H7 (cell line): ENCODE measurements at regions not wholly inside any gene's neighbourhood (a gene's known extent, or its start where the extent isn't known, plus 50 kb on each side); places are given as distances from the start of the nearest gene placed in this dataset.

Experiments used
- DNase-seq: peaks from one replicate; pipeline ENCODE4 v3.0.0; 2012
- H3K27me3 ChIP-seq: 2 replicates; pipeline ENCODE4 v1.6.0; 2011; ENCODE audit warnings: mild to moderate bottlenecking, low read length; ENCODE audit not compliant: control insufficient read depth, insufficient read depth
- H3K36me3 ChIP-seq: replicated peaks from 2 replicates; pipeline ENCODE4 v1.5.1; 2011; ENCODE audit warnings: low read length; ENCODE audit not compliant: control insufficient read depth, insufficient read depth
- H3K4me3 ChIP-seq: 2 replicates; pipeline ENCODE4 v1.5.1; 2011; ENCODE audit warnings: low read depth, mild to moderate bottlenecking, control low read depth, low read length, moderate library complexity; ENCODE audit not compliant: insufficient read depth

- no peaks in the 10 kb centered on the region for H3K36me3 ChIP-seq
- no peak overlapping the region for H3K4me3 ChIP-seq
- H3K27me3 ChIP-seq: no peaks in the 10 kb centered on the region
- DNase-seq: no peak
These were observed 286.1 kb downstream of the ZNF621 start for GRCh38 chr3:40810813-40811212.

- no peaks in the 10 kb centered on the region for H3K36me3 ChIP-seq
- no peak overlapping the region for H3K4me3 ChIP-seq
- no peak for DNase-seq
- no peaks in the 10 kb centered on the region for H3K27me3 ChIP-seq
These were observed 292.3 kb downstream of the ZNF621 start for GRCh38 chr3:40817017-40817416.

GRCh38 chr3:40821315-40821714, 296.6 kb downstream of the ZNF621 start:
- Histone ChIP-seq H3K27me3 (no peaks in the 10 kb centered on the region), H3K4me3 (no peak overlapping the region), H3K36me3 (no peaks in the 10 kb centered on the region)
- no peak for DNase-seq

- DNase-seq: no peak
- Histone ChIP-seq H3K4me3 (no peak overlapping the region), H3K27me3 (no peaks in the 10 kb centered on the region), H3K36me3 (no peaks in the 10 kb centered on the region)
These were observed 302.5 kb downstream of the ZNF621 start for GRCh38 chr3:40827226-40827625.

- no peaks in the 10 kb centered on the region for H3K36me3 ChIP-seq
- no peak overlapping the region for H3K4me3 ChIP-seq
- no peak for DNase-seq
- H3K27me3 ChIP-seq: no peaks in the 10 kb centered on the region
These were observed 303.4 kb downstream of the ZNF621 start for GRCh38 chr3:40827942-40828688.

- Histone ChIP-seq H3K27me3 (no peaks in the 10 kb centered on the region), H3K4me3 (no peak overlapping the region), H3K36me3 (no peaks in the 10 kb centered on the region)
- no peak for DNase-seq
These were observed 304.1 kb downstream of the ZNF621 start for GRCh38 chr3:40828741-40829415.

- Histone ChIP-seq H3K36me3 (no peaks in the 10 kb centered on the region), H3K27me3 (no peaks in the 10 kb centered on the region), H3K4me3 (no peak overlapping the region)
- DNase-seq: no peak
These were observed 305.1 kb downstream of the ZNF621 start for GRCh38 chr3:40829876-40830275.

- no peak overlapping the region for H3K4me3 ChIP-seq
- H3K27me3 ChIP-seq: no peaks in the 10 kb centered on the region
- no peak for DNase-seq
- H3K36me3 ChIP-seq: no peaks in the 10 kb centered on the region
These were observed 312.5 kb downstream of the ZNF621 start for GRCh38 chr3:40837300-40837699.

- no peaks in the 10 kb centered on the region for H3K36me3 ChIP-seq
- H3K27me3 ChIP-seq: no peaks in the 10 kb centered on the region
- DNase-seq: no peak
- H3K4me3 ChIP-seq: no peak overlapping the region
These were observed 316.4 kb downstream of the ZNF621 start for GRCh38 chr3:40841131-40841530.

- no peaks in the 10 kb centered on the region for H3K36me3 ChIP-seq
- no peak for DNase-seq
- H3K4me3 ChIP-seq: no peak overlapping the region
- no peaks in the 10 kb centered on the region for H3K27me3 ChIP-seq
These were observed 316.9 kb downstream of the ZNF621 start for GRCh38 chr3:40841570-40842109.

GRCh38 chr3:40842714-40843113, 318.0 kb downstream of the ZNF621 start:
- DNase-seq: no peak
- H3K27me3 ChIP-seq: no peaks in the 10 kb centered on the region
- no peak overlapping the region for H3K4me3 ChIP-seq
- H3K36me3 ChIP-seq: no peaks in the 10 kb centered on the region

- H3K4me3 ChIP-seq: no peak overlapping the region
- no peaks in the 10 kb centered on the region for H3K27me3 ChIP-seq
- no peak for DNase-seq
- H3K36me3 ChIP-seq: no peaks in the 10 kb centered on the region
These were observed 318.5 kb downstream of the ZNF621 start for GRCh38 chr3:40843208-40843624.

GRCh38 chr3:40843851-40844548, 319.2 kb downstream of the ZNF621 start:
- H3K27me3 ChIP-seq: no peaks in the 10 kb centered on the region
- DNase-seq: no peak
- no peak overlapping the region for H3K4me3 ChIP-seq
- no peaks in the 10 kb centered on the region for H3K36me3 ChIP-seq

GRCh38 chr3:40844896-40845295, 320.1 kb downstream of the ZNF621 start:
- no peak overlapping the region for H3K4me3 ChIP-seq
- H3K27me3 ChIP-seq: no peaks in the 10 kb centered on the region
- H3K36me3 ChIP-seq: no peaks in the 10 kb centered on the region
- no peak for DNase-seq

GRCh38 chr3:40845447-40845846, 320.7 kb downstream of the ZNF621 start:
- H3K36me3 ChIP-seq: no peaks in the 10 kb centered on the region
- no peak for DNase-seq
- H3K4me3 ChIP-seq: no peak overlapping the region
- no peaks in the 10 kb centered on the region for H3K27me3 ChIP-seq
